ENCODE measurements at regions not wholly inside any gene's neighbourhood (a gene's known extent, or its start where the extent isn't known, plus 50 kb on each side); places are given as distances from the start of the nearest gene placed in this dataset.

- no peak for TF ChIP-seq TCF4 (CRISPR knock-in tag; IDR thresholded peaks at IDR 0.05; ENCODE audit: borderline replicate concordance)
- peak; percentile 58 for TF ChIP-seq ISL1 (CRISPR knock-in tag; IDR thresholded peaks at IDR 0.05)
- ATAC-seq: no peak
Observed at GRCh38 chr1:48082271-48082962, 85.2 kb upstream of the TRABD2B start.

GRCh38 chr1:48080331-48081255 is 83.4 kb upstream of the TRABD2B start:
- TF ChIP-seq SNAI2 (CRISPR knock-in tag; IDR thresholded peaks at IDR 0.05) (no peak), BACH2 (CRISPR knock-in tag; IDR thresholded peaks at IDR 0.05; ENCODE audit: borderline replicate concordance) (no peak), CSRNP3 (CRISPR knock-in tag; IDR thresholded peaks at IDR 0.05) (no peak), ESRRG (CRISPR knock-in tag; IDR thresholded peaks at IDR 0.05) (no peak), TCF4 (CRISPR knock-in tag; IDR thresholded peaks at IDR 0.05; ENCODE audit: borderline replicate concordance) (no peak), ZFP30 (CRISPR knock-in tag; IDR thresholded peaks at IDR 0.05) (no peak), CREB5 (CRISPR knock-in tag; IDR thresholded peaks at IDR 0.05; ENCODE audit: low read depth) (no peak), ZNF70 (CRISPR knock-in tag; IDR thresholded peaks at IDR 0.05) (no peak), RARB (CRISPR knock-in tag; IDR thresholded peaks at IDR 0.05) (no peak), PATZ1 (CRISPR knock-in tag; IDR thresholded peaks at IDR 0.05; ENCODE audit: borderline replicate concordance) (no peak), CSDC2 (CRISPR knock-in tag; IDR thresholded peaks at IDR 0.05) (no peak), ZFP3 (CRISPR knock-in tag; IDR thresholded peaks at IDR 0.05) (no peak), OSR1 (CRISPR knock-in tag; IDR thresholded peaks at IDR 0.05) (no peak), GLIS3 (CRISPR knock-in tag; IDR thresholded peaks at IDR 0.05) (no peak), POU6F1 (CRISPR knock-in tag; IDR thresholded peaks at IDR 0.05; ENCODE audit: borderline replicate concordance, low read depth) (no peak)
- no peak for ATAC-seq

- TF ChIP-seq POU6F1 (CRISPR knock-in tag; IDR thresholded peaks at IDR 0.05; ENCODE audit: borderline replicate concordance, low read depth): no peak
- no peak for TF ChIP-seq PATZ1 (CRISPR knock-in tag; IDR thresholded peaks at IDR 0.05; ENCODE audit: borderline replicate concordance)
- TF ChIP-seq ZC3H10 (CRISPR knock-in tag; IDR thresholded peaks at IDR 0.05): no peak
Observed at GRCh38 chr1:48079096-48079495, 81.9 kb upstream of the TRABD2B start.

More at GRCh38 chr1:48079096-48079495, 81.9 kb upstream of the TRABD2B start:
- ATAC-seq: no peak

All from SK-N-SH treated with all-trans-retinoic acid at 6 μM for 48 hours (cell line).